Medulla oblongata (tissue), 1 donor: ENCODE measurements at regions not wholly inside any gene's neighbourhood (a gene's known extent, or its start where the extent isn't known, plus 50 kb on each side); places are given as distances from the start of the nearest gene placed in this dataset.
"Not testable (repeated sequence)": the region's sequence is repeated elsewhere in the genome, so short reads cannot be mapped to it uniquely, and the experiment has no call there.

Experiments used
- DNase-seq: peaks from one replicate; pipeline ENCODE4 v3.0.0-alpha.2; 2015; ENCODE audit errors: extremely low spot score

DNA sequence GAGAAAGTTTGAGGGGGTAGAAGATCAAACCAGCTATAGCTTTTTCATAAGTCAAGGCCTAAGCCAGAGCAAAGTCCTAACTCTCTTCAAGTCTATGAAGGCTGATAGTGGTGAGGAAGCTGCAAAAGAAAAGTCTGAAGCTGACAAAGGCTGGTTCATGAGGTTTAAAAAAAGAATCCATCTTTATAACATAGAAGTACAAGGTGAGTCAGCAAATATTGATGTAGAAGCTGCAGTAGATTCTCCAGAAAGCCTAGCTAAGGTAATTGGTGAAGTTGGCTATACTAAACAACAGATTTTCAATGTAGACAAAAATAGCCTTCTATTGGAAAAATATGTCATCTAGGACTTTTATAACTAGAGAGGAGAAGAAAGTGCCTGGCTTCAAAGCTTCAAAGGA is 141.4 kb upstream of the ZNF521 start:
- DNase-seq: no peak

DNA sequence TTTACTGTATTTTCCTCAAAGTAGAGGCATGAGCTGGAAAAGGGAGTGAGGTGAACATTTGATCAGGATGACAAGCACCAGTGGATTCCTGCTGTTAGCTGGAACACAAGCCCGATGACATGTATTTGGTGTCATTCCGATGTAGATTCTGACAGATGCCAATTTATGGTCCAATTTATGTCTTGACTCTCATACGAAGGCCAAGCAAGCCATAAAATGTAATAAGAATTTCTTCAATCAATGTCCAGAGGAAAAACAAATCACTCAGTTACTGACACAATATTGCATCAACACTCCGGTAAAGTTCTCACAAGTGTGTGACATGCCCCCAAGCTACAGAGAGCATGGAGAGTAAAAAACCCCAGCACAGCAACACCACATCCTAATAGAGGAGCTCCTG is 138.3 kb upstream of the ZNF521 start:
- no peak for DNase-seq

DNA sequence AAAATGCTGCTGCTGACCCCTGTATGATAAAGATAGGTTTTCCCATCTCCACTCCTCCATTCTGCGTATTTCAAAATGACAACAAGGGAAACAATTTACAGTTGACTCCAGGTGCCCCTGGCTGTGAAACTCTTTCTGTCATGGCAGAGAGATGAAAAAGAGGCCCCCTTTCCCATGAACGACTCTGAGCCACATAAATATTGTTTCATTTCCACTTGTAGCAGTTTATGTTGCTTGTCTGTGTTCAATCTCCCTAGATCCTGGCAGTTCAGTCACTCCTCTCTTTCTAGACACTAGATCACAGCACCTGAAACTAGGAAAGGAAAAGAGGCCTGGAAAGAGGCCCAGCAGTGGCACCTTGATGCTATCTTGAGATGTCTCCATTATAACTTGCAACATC is 121.0 kb upstream of the ZNF521 start:
- no peak for DNase-seq

DNA sequence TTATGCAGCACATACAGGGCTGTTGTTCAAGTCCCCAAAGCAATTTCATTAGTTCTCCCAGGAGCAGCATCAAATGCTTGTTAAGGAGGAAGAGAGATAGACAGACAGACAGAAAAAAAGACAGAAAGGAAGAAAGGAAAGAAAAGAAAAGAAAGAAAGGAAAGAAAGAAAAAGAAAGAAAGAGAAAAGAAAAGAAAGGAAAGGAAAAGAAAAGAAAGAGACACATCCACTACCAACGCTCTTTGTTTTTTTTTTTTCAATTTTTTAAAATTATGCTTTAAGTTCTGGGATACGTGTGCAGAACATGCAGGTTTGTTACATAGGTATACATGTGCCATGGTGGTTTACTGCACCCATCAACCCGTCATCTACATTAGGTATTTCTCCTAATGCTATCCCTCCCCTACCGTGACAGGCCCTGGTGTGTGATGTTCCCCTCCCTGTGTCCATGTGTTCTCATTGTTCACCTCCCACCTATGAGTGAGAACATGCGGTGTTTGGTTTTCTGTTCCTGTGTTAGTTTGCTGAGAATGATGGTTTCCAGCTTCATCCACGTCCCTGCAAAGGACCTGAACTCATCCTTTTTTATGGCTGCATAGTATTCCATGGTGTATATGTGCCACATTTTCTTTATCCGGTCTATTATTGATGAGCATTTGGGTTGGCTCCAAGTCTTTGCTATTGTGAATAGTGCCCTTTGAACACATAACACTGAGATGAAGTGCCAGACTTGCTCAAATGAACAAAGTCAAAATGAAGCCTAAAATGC is 119.0 kb upstream of the ZNF521 start:
- not testable (repeated sequence) for DNase-seq

DNA sequence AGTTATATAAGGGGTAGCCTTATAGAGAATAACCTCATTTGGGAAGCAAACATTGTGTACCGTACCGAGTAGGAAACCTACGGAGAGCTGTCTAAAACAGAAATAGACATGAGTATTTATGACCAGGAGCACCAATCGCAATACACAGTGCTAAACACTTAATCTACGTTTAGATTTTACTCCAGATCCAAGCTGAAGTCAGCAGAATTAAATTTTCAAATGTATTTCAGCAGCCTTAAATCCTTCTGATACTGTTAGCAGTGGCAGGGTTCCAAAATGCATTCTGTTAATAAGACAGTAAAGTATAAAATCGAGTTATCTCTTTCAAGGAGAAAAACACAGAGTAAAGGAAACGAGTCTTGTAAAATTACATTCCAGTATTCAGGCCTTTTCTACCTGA is 118.1 kb upstream of the ZNF521 start:
- DNase-seq: no peak

DNA sequence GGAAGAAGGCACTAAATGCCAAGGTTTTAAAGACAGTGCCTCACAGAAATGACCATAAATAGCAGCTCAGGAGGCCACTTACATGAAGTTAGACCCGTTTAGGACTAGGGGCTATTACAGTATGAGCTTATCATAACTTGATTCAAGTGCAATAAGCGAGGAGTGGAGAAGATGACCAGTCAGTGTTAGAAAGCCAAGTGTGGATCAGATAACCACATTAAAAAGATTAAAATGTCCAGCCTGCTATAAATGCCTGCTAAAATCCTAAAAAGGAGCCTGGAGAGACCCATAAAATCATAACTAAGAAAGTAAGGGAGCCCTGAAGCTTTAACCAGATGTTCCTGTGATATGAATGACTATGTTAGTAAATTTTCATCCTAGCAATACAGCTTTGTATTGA is 117.5 kb upstream of the ZNF521 start:
- no peak for DNase-seq

DNA sequence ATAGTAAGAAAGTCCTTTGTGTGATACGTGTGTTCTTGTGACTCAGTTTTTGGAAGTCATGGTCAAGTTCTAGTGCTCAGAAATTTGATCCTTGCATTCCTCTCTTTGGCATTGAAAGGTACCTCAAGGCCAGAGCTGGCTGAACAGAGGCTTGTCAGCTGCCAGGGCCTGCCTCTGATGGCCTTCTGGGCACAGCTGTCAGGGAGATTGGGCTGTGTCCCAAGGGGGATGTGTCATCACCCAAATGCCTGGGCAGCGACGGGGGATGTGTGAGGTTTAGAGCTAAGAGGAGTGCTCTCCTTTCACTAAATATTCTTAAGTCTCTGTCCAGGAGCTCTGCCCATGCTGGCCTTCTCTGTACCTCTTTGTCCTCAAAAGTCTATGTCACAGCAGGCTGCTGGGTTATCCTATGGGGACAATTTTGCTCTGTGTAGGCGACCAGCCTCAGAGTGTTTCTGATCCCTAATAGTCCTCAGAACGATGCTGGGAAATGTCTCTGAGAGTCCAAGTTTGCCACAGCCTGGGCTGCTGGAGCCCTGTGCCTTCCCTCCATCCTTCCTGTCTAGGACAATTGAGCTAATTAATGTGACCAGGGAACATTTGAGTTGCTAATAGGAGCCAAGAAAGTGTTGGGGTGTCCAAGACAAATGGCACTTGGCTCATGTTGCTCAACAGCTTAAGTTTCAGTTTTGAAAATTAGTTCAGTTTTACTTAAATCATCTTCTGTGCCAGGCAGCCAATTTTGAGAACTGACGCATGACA is 115.4 kb upstream of the ZNF521 start:
- peak; percentile 16 for DNase-seq

DNA sequence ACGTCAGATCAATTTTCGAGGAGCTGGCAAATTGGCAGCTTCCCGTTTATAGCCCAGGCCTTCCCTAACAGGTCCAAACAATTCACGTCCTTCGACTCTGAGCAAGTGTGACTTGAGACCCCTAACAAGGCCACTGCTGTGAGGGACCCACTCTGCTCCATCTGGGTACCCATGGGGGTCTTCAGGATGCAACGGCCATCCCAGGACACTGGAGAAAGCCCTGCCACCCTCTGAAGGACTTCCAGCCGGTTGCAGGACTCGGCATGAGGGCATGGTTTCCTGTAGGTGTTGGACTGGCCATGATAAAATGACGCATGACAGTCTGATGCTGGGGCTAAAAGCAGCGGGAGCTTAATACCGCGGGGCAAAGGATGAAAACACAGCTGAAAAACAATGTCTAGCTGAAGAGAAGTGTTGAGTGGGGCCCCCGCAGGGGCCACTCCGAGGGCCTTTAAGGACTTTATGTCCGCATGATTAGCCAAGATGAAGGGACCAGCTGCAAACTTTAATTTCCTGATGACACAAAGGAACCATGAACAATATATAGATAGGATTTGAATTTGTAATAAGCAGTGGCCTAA is 113.3 kb upstream of the ZNF521 start:
- no peak for DNase-seq

DNA sequence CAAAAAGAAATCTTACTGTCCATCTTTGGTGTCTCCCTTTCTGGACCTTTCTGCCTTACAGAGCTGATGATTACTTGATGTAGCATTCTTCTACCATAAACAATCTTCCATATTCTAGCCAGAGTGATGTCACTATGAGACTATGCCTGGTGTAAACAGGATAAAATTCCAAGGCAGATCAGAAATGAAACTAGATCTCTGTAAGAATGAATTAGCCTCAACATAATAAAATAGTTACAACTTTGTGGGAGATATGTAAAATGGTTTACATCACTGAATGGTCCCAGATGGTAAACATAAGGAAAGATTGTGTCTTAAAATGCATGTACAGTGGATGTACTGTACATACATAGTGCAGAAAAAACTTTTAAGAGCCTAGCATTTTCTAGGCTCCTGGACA is 112.3 kb upstream of the ZNF521 start:
- DNase-seq: no peak

DNA sequence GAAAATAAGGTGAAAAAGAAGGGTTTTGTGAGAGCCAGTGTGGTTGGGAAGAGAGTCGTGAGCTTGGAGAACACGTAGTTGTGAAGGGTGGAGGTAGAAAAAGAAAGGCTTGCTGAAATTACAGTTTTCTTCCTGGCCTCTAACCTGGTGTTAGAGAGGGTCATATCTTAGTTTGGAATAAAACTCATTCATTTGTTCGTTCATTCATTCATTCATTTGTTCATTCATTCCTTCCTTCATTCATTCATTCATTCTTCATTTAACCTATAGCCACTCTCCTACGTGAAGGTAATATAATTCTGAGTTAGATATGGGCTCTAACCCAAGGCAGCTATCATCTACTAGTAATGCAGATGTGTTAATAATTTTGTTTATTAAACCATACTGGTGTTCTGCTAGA is 111.8 kb upstream of the ZNF521 start:
- no peak for DNase-seq

DNA sequence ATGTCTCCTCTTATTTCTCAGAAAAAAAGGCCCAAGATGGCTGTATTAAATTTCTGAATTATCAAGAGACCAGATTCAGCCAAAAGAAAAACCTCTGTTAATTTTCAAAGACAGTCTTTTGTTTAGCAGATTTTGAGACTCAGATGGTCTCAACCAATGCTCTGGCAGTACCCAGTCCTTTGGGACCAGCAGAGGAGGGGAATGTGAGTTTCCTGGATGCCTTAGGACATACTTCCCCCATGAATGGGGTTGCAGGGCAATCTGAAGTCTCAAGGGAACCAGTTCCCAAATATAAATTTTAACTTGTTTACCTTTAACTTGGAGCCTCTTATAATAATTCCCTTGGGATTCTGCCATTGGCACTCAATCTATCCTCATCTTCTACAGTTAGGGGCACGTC is 107.8 kb upstream of the ZNF521 start:
- DNase-seq: no peak

DNA sequence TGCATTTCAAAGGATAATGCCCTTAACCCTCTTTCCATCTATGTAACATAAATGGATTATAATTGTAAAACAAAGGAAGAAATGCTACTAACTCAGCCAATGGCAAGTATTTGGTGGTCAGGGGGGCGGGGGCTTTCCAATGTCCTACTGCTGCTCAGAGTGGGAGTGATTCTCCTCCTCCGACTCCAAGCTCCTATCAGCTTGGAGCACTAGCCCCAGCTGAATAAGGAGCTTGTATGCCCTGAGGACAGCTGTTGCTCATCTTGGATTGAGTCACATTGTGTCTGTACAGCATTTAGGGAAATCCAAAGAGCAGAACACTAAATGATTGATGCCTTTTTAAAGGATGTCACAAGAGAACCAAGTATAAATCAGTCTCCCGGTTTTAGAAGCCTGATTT is 105.6 kb upstream of the ZNF521 start:
- no peak for DNase-seq

DNA sequence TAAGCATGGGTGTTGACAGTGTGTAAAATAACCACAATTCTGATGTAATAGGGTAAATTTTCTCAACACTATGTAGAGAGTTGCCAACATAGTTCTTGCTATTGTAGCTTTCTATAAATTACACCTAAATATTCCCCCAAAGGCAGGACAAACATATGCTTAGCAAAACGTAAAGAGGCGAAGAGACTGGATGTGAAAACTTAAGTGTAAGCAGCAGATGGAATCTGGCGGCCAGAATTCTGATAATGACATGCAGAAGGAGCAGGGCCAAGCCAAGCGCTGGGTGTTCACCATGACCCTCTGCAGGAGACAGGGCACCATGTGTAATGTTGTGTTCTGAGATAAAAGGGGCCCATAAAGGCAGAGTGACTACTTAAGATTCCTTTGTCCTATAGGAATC is 105.2 kb upstream of the ZNF521 start:
- DNase-seq: no peak

DNA sequence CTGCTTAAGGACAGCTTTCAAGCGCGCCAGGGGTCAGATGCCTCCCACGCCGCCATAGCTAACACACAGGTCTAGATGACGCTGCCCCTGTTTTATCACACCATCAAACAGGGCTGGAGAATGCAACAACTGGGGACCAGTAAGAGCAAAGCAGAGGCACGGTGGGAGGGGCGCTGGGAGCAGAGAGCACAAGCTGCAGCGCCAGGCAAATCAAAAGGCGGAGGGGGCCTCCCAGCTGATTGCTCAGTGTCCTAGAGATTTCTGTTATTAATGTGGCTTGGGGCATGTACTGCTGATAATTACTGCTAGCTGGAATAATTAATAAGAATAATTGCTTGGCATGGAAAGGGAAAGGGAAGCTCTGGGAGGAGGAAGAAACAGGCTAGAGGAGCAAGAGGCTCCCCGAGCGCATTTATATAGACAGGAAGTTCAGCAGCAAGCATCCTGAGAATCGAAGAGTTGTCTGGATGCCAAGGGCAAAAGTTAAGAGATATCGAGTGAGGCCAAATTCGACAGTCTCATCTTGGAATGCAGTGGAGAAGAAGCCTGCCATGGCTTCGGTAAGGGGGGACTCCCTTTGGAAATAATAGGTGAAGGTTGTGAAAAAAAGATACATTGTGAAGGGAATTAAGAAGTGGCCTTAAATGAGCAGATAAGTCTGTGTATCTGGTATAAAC is 104.5 kb upstream of the ZNF521 start:
- no peak for DNase-seq

DNA sequence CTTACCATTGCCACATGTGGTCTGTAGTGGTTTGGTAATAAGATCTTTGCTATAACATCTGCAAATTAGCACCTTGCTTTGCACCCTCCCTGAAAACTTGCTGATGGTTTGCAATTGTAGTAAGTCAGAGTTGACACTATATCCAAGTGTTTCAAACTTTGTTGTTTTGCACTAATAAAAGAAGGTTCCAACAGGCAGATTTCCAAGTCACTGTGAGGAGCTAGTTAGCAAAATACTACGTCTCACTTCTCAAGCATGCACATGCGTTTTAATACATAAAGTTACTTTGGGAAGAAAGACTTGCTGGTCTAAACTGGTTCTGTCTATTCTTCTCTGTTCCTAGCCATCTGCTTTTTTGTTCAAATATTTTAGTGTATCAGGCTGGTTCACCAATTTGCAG is 103.7 kb upstream of the ZNF521 start:
- no peak for DNase-seq

DNA sequence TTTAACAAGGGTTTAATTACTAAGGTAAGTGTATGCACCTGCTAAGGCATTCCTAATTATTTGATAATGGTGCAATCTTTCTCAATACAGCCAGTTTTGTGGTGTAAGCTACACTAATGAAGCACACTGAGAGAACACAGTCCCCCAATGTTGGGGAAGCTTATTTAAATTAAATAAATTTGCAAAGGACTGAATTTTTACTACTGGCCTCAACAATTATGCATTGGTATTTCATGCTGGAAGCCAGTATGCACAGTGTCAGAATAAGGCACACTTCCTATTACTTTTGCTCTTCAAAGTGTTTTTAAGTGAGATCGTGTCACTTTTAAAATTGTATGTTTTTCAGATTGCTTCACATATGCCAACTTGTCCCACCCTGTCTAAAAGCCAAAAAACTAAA is 103.2 kb upstream of the ZNF521 start:
- DNase-seq: no peak

DNA sequence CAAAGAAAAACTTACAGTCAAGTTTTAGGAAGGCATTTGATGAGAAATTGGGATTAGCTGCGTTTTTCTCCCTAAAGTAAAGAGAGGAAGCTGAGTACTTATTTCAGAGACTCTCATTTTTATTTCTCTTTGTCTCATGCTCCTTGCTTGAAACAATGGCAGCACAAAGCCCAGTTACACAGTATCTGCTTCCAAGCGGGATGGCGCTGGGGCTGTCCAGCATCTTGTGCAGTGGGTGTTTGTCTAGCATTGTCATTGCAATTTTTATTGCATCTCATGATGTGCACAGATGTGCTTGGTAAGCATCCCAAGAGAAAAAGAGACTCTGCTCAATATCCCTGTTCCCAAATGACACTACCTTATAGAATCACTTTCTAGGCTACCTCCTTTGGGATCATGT is 102.8 kb upstream of the ZNF521 start:
- DNase-seq: no peak

DNA sequence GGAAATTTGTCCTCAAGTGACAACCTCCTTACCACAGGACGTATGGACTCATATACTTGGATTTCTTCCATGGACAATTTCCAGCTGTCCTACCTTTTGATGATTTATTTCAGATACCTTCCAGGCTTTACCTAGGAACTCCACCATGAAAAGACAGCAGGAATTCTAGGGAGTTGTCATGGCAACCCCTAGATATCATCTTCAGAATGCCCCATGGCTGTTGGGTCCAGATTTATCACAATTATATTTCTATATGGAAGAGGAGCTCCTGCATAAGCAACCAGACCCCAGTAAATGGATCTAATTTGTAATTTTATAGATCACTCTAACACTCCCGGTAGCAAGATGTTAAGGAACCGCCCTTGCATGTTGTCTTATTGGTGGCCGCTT is 102.3 kb upstream of the ZNF521 start:
- DNase-seq: no peak

DNA sequence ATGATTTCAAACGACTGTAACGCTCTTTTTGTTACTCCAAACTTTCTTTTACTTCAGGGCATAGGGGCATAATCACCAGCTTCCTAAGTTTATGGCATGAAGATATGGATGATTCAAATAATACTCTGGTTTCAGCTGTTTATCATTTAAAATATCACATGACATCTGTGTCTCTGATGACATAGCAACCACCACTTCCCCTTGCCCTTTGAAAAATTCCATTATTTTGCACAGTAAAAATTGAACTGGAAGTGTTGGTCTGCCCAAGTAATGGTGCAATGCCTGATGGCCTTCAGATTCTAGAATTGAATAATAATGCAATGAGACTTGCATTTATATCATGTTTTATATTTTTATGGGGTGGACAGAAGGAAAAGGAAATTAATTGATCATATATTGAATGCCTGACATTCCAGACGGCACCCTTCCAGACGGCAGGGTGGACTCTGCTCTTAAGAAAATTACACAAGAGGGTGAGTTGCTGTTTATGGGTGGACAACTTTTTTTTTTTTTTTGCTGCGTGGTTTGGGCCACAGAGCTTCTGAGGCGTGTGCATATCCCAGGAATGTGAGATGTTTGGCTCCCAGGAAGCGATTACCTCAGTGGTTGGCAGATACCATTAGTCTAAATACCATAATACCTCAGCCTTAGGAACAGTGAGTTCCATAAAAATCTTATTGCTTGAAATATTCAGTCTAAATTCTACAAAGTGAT is 101.7 kb upstream of the ZNF521 start:
- DNase-seq: no peak

DNA sequence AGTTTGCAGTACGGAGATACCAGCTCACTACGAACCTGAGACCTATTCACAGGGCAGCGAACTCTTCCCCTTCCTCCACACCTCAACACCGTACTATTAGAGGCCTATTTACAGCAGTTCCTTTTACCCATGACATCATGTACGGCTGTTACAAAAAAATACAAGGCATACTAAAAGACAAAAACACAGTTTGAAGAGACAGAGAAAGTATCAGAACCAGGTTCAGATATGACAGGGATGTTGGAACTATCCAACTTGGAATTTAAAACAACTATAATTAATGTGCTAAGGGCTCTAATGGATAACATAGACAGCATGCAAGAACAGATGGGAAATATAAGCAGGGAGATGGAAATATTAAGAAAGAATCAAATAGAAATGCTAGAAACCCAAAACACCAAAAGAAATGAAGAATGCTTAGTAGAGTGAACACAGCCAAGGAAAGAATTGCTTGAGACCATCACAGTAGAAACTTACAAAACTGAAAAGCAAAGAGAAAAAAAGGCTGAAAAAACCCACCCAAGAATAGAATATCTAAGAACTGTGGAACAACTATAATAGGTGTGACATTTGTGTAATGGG is 99.2 kb upstream of the ZNF521 start:
- no peak for DNase-seq

DNA sequence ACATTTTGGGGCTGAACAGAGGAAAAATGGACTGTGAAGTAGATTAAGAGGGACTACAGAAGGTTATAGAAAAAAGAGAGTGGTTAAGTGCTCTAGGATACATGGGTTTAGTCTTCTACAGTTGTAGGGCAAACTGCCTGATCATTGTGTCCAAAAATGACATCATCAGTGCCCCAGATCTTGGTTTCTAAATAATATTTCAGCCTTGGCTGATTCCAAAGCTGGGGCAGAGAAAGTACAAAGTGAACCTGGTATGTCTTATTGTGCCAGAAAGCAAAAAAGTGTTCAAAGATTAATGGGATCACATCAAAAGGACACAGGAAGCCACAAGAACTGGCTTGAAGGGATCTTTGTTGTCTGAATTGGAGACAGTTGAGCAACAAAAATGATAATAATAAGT is 97.1 kb upstream of the ZNF521 start:
- no peak for DNase-seq

DNA sequence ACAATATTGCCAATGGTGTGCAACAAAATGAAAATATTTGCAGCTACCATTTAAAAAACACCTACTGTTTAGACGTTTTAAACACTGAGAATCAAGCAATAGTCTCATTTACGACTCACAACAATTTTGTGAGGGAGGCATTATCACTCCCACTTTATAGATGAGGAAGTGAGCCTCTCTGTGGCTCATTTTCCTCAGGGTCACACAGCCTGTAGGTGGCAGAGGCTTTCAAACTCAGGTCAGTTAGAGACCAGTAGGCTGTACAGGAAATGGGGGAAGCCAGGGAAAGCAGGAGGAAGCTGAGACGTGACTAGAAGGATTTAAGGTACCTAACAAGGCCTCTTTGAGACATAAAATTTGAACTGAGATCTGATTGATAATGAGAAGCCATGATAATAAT is 95.0 kb upstream of the ZNF521 start:
- no peak for DNase-seq
